ENCODE measurements at regions not wholly inside any gene's neighbourhood (a gene's known extent, or its start where the extent isn't known, plus 50 kb on each side); places are given as distances from the start of the nearest gene placed in this dataset.

DNA sequence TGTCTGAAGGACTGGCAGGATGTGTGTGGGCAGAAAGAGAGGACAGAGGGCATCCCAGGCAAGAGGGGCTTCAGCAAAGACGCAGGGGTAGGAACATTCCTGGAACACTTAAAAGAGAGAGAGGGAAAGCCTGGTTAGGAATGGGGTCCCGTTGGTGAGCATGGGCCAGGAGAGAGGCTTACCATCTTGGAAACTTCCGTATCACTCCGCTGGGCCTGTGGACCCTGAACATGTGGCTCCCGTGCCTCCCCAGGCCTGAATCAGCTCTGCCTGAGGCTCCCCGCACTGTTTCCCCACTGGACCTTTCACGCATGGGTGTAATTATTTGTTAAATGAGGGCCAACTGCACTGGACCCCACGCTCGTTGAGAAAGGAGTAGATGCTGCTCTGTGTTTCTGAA, 191.1 kb upstream of the GLI2 start:
- no peak for TF ChIP-seq ID3 (CRISPR knock-in tag; IDR thresholded peaks at IDR 0.05)
- TF ChIP-seq ID3 (tag; IDR thresholded peaks at IDR 0.05), result no peak
- TF ChIP-seq, protein P1, sequence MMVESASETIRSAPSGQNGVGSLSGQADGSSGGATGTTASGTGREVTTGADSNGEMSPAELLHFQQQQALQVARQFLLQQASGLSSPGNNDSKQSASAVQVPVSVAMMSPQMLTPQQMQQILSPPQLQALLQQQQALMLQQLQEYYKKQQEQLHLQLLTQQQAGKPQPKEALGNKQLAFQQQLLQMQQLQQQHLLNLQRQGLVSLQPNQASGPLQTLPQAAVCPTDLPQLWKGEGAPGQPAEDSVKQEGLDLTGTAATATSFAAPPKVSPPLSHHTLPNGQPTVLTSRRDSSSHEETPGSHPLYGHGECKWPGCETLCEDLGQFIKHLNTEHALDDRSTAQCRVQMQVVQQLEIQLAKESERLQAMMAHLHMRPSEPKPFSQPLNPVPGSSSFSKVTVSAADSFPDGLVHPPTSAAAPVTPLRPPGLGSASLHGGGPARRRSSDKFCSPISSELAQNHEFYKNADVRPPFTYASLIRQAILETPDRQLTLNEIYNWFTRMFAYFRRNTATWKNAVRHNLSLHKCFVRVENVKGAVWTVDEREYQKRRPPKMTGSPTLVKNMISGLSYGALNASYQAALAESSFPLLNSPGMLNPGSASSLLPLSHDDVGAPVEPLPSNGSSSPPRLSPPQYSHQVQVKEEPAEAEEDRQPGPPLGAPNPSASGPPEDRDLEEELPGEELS (CRISPR knock-in tag; IDR thresholded peaks at IDR 0.05; ENCODE audit: borderline replicate concordance), result no peak
